Endothelial cell of umbilical vein (primary cell): ENCODE measurements at regions not wholly inside any gene's neighbourhood (a gene's known extent, or its start where the extent isn't known, plus 50 kb on each side); places are given as distances from the start of the nearest gene placed in this dataset.

Experiments
- BruUV-seq: library from RNA; stranded (reverse); fragments of 400-500 nt; replicated peaks from 2 replicates; lab custom pipeline; 2021; lab: Mats Ljungman, UMichigan
- CTCF ChIA-PET: fragments of 300-600, 350-600 bp; sonication (Branson Sonifier 250); formaldehyde crosslinking; loops from one replicate; lab custom pipeline; 2021; ENCODE audit warnings: antibody characterized with exemption, inconsistent platforms; lab: Charles Lee
- POLR2A ChIA-PET: fragments of 300-600, 350-600 bp; sonication (Branson Sonifier 250); formaldehyde crosslinking; loops from one replicate; lab custom pipeline; 2021; ENCODE audit warnings: antibody characterized with exemption, inconsistent platforms; lab: Charles Lee
- DNase-seq: peaks from one replicate; pipeline ENCODE4 v3.0.0-alpha.2; 2011; ENCODE audit warnings: low read depth, low spot score
- FAIRE-seq: peaks from 2 replicates; lab custom pipeline; 2011; peaks lifted over from hg19 to GRCh38; lab: Jason Lieb, UNC
- H2AFZ ChIP-seq: 2 replicates; pipeline ENCODE4 v1.6.0; 2012; ENCODE audit warnings: low read depth, low read length, control low read depth, inconsistent platforms
- H3K27ac ChIP-seq: 2 replicates; pipeline ENCODE4 v1.5.1; 2011; ENCODE audit warnings: low read depth, mild to moderate bottlenecking, control low read depth, low read length, moderate library complexity; ENCODE audit not compliant: insufficient read depth
- H3K27me3 ChIP-seq, 2 experiments: 2 replicates each; pipeline versions ENCODE4 v1.6.0 to v1.6.1; 2011; ENCODE audit warnings: low read length in 2 of 2, mixed read lengths in 1 of 2; ENCODE audit not compliant: control insufficient read depth in 2 of 2, insufficient read depth in 2 of 2
- H3K36me3 ChIP-seq, 2 experiments: 2 replicates in 1 of 2; 3 replicates in 1 of 2; pipeline ENCODE4 v1.5.1; 2011; ENCODE audit warnings: low read length in 2 of 2, mild to moderate bottlenecking in 1 of 2, moderate library complexity in 1 of 2; ENCODE audit not compliant: control insufficient read depth in 2 of 2, insufficient read depth in 2 of 2; ENCODE audit errors: extremely low read depth in 1 of 2
- H3K4me1 ChIP-seq: 3 replicates; pipeline ENCODE4 v1.5.1; 2011; ENCODE audit warnings: mild to moderate bottlenecking, low read length; ENCODE audit not compliant: control insufficient read depth, insufficient read depth; ENCODE audit errors: extremely low read depth
- H3K4me2 ChIP-seq: 2 replicates; pipeline ENCODE4 v1.6.1; 2011; ENCODE audit warnings: low read length, control low read depth, mixed read lengths; ENCODE audit not compliant: insufficient read depth
- H3K4me3 ChIP-seq, 3 experiments: fragments of 200-600 bp in 1 of 3; sonication (generic), shearing (Covaris generic) in 1 of 3; replicated peaks in 1 of 3; 2 replicates each; pipeline ENCODE4 v1.5.1; 2011 to 2016; ENCODE audit warnings: control low read depth in 3 of 3, low read length in 3 of 3, mild to moderate bottlenecking in 2 of 3, inconsistent platforms in 1 of 3, low read depth in 1 of 3, moderate library complexity in 1 of 3; ENCODE audit not compliant: insufficient read depth in 1 of 3
- H3K79me2 ChIP-seq: 2 replicates; pipeline ENCODE4 v1.6.0; 2012; ENCODE audit warnings: low read length, inconsistent platforms; ENCODE audit not compliant: control insufficient read depth, insufficient read depth
- H3K9ac ChIP-seq: replicated peaks from 2 replicates; pipeline ENCODE3; 2011; ENCODE audit warnings: low read length, control low read depth; ENCODE audit not compliant: insufficient read depth; ENCODE audit errors: extremely low read depth
- H3K9me1 ChIP-seq: replicated peaks from 3 replicates; pipeline ENCODE4 v1.6.0; 2011; ENCODE audit warnings: mild to moderate bottlenecking, low read length; ENCODE audit not compliant: control insufficient read depth, insufficient read depth; ENCODE audit errors: extremely low read depth
- H3K9me3 ChIP-seq: replicated peaks from 2 replicates; pipeline ENCODE4 v1.5.1; 2012; ENCODE audit warnings: low read length, inconsistent platforms; ENCODE audit not compliant: control insufficient read depth, insufficient read depth
- H4K20me1 ChIP-seq: replicated peaks from 2 replicates; pipeline ENCODE3; 2011; ENCODE audit warnings: mild to moderate bottlenecking, low read length; ENCODE audit not compliant: control insufficient read depth, insufficient read depth; ENCODE audit errors: extremely low read depth
- CTCF ChIP-seq, 2 donors: IDR thresholded peaks; 1 replicate in 1 of 2; 2 replicates in 1 of 2; pipeline ENCODE4 v1.5.1; 2011; ENCODE audit warnings: low read length in 2 of 2, mild to moderate bottlenecking in 2 of 2, moderate library complexity in 2 of 2, control low read depth in 1 of 2, inconsistent platforms in 1 of 2, low read depth in 1 of 2; ENCODE audit not compliant: insufficient read depth in 1 of 2; ENCODE audit errors: extremely low read depth in 1 of 2
- EZH2 ChIP-seq: IDR thresholded peaks from 2 replicates; pipeline ENCODE4 v1.6.1; 2012; ENCODE audit warnings: borderline replicate concordance, low read depth, mild to moderate bottlenecking, moderate library complexity, low read length, inconsistent platforms; ENCODE audit not compliant: severe bottlenecking
- FOS ChIP-seq: IDR thresholded peaks from 2 replicates; pipeline ENCODE4 v1.6.1; 2011; ENCODE audit warnings: mild to moderate bottlenecking, low read length, moderate library complexity, borderline replicate concordance; ENCODE audit not compliant: insufficient read depth
- GATA2 ChIP-seq: IDR thresholded peaks from 2 replicates; pipeline ENCODE4 v1.7.0; 2011; ENCODE audit warnings: low read depth, mild to moderate bottlenecking, moderate library complexity, mixed read lengths, low read length; ENCODE audit not compliant: insufficient read length, insufficient read depth
- JUN ChIP-seq: IDR thresholded peaks from 2 replicates; pipeline ENCODE4 v1.6.1; 2011; ENCODE audit warnings: borderline replicate concordance, low read depth; ENCODE audit not compliant: insufficient read length, insufficient read depth
- MAX ChIP-seq: IDR thresholded peaks from 2 replicates; pipeline ENCODE4 v1.6.1; 2011; ENCODE audit not compliant: insufficient read depth, insufficient read length
- MYC ChIP-seq: IDR thresholded peaks from one replicate; pipeline ENCODE4 v1.6.1; 2011; ENCODE audit warnings: mild to moderate bottlenecking, low read depth, low read length
- POLR2A ChIP-seq: IDR thresholded peaks from 2 replicates; pipeline ENCODE4 v1.6.1; 2012; ENCODE audit warnings: low read depth, mild to moderate bottlenecking, control low read depth, low read length
- POLR2AphosphoS5 ChIP-seq: IDR thresholded peaks from 2 replicates; pipeline ENCODE4 v1.6.1; 2012; ENCODE audit warnings: low read depth, mild to moderate bottlenecking, control low read depth, low read length, moderate library complexity; ENCODE audit not compliant: insufficient read depth
- dilution Hi-C: fragments of 300-500 bp; cut with MboI; formaldehyde crosslinking; loops from one replicate; pipeline ENCODE4 v1.15.0; 2019; ENCODE audit warnings: low sequenced_read_pairs; ENCODE audit not compliant: extremely low pct_ligation_motif_present
- intact Hi-C: fragments of 100-400 bp; cut with micrococcal nuclease; formaldehyde crosslinking; loops from one replicate; pipeline ENCODE4 v1.10.0; 2022

GRCh38 chr18:65995206-65995605 lies 244.4 kb downstream of the CDH7 start:
- no peak for TF ChIP-seq MAX
- no peak for TF ChIP-seq JUN
- no peak for TF ChIP-seq POLR2AphosphoS5
- no peak for TF ChIP-seq CTCF (IDR thresholded peaks at IDR 0.05; ENCODE audit: extremely low read depth in 1 of 2, insufficient read depth in 1 of 2, low read depth in 1 of 2, low read length in 2 of 2)
- TF ChIP-seq POLR2A = no peak
- TF ChIP-seq MYC = no peak
- no peak for TF ChIP-seq GATA2
- TF ChIP-seq FOS = no peak
- TF ChIP-seq EZH2 = no peak
- no peaks in the 10 kb centered on the region for H3K36me3 ChIP-seq
- no TSS peak for BruUV-seq
- dilution Hi-C loops = no loop called here
- intact Hi-C loops = no loop called here
- H3K9me3 ChIP-seq = no peaks in the 10 kb centered on the region
- no peaks in the 10 kb centered on the region for H3K4me1 ChIP-seq
- ChIA-PET CTCF (no interaction called here), POLR2A (no interaction called here)
- no peaks in the 10 kb centered on the region for H4K20me1 ChIP-seq
- H3K79me2 ChIP-seq = no peaks in the 10 kb centered on the region
- no peak overlapping the region for H3K27ac ChIP-seq
- no peak overlapping the region for H3K9ac ChIP-seq
- DNase-seq = no peak
- no peaks in the 10 kb centered on the region for H3K9me1 ChIP-seq
- FAIRE-seq = no peak
- no peak overlapping the region for H3K4me2 ChIP-seq
- H3K4me3 ChIP-seq = no peak overlapping the region
- no peak overlapping the region for H2AFZ ChIP-seq
- H3K27me3 ChIP-seq = no peaks in the 10 kb centered on the region
